HG03442 (cell line): ENCODE measurements at regions not wholly inside any gene's neighbourhood (a gene's known extent, or its start where the extent isn't known, plus 50 kb on each side); places are given as distances from the start of the nearest gene placed in this dataset.
"Not testable (repeated sequence)": the region's sequence is repeated elsewhere in the genome, so short reads cannot be mapped to it uniquely, and the experiment has no call there.

Experiments used
- ATAC-seq: cut with Tn5 transposase; IDR thresholded peaks from one replicate; pipeline ENCODE4 v1.9.1; 2021; ENCODE audit warnings: mild to moderate bottlenecking, moderate library complexity; ENCODE audit not compliant: unreplicated experiment

GRCh38 chr2:210730672-210731071 is 174.3 kb downstream of the CPS1 start:
- no peak for ATAC-seq

- not testable (repeated sequence) for ATAC-seq
These were observed 190.4 kb downstream of the CPS1 start for GRCh38 chr2:210746826-210747225.

DNA sequence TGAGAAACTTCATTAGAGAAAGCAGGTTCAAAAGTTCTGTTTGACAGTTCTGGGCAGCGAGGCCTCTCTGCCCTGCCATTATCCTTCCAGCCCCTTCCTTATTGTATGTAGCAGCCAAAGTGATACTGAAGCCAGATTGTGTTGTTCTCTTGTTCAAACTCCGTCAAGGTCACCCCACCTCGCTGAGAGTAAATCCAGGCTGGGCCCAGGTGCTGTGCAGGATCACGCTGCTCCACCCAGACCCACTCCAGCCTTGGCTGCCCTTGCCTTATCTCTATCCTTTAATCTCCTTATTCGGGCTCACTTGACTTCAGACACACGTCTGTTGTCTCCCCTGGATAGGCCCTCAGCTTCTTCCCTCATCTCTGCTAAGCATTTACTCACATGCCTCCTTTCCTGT is 196.1 kb downstream of the CPS1 start:
- ATAC-seq = no peak

GRCh38 chr2:210753386-210753785 is 197.0 kb downstream of the CPS1 start:
- no peak for ATAC-seq

DNA sequence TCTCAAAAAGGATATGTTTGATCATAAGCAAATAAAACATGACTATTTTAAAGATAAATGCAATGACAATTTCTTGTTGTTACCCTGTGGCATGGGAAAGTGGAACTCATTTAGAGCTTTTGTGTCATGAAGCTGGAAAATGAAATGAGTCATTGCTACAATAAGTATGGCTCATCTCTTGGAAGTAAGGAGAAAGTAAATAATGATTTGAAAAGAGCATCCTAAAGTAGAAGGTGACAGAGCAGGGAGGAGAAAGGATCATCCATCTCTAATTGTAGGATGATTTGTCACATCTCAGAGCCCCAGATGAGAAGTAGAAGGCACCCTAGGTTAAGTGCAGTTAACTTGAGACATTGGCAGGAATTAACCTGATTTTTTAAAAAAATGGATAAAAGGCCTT is 200.5 kb downstream of the CPS1 start:
- no peak for ATAC-seq

DNA sequence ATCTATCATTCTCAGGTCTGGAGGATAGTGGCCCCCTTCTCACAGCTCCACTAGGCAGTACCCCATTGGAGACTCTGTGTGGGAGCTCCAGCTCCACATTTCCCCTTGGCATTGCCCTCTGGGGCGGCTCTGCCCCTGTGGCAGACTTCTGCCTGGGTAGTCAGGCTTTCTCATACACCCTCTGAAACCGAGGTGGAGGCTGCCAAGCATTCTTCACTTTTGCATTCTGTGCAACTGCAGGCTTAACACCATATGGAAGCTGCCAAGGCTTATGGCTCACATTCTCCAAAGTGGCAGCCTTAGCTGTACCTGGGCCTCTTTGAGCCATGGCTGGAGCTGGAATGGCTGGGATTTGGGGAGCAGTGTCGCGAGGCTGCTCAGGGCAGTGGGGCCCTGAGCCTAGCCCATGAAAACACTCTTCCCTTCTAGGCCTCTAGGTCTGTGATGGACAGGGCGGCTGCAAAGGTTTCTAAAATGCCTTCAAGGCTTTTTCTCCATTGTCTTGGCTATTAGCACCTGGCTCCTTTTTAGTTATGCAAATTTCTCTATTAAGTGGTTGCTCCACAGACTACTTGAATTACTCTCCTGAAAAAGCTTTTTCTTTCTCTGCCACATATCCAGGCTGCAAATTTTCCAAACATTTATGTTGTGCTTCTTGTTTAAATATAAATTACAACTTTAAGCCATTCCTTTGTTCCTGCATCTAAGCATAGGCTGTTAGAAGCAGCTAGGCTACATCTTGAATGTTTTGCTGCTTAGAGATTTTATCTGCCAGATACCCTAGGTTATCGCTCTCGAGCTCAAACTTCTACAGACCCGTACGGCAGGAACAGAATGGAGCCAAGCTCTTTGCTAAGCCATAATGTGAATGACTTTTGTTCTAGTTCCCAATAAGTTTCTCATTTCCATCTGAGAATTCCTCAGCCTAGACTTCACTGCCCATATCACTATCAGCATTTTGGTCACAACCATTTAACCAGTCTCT is 206.5 kb downstream of the CPS1 start:
- no peak for ATAC-seq

DNA sequence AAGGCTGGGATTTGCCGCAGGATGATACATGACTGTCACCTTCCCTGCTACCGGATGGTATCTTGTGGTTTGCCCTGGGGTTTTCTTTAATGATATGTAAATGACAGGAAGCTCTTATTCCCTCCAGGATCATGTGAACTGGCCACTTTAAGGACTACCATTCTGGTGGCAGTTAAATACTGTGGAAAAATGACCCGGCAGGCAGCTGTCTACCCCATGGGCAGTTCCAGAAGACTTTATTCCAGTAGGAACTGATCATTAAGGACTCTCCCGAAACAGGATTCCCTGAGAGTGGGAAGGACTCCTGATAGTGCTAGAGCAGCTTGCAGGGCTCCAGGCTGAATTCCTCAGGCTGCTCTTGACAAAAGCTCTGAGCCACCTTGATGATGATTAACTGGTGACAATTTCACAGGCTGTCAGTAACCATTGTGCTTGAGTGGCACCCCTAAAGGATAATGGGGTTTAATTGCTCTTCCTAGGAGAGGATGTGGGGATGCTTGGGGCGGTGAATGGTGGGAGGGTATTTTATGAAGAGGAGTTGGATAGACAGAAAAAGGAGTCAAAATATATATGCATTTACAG is 212.0 kb downstream of the CPS1 start:
- no peak for ATAC-seq

GRCh38 chr2:210776756-210777155 is 220.4 kb downstream of the CPS1 start:
- no peak for ATAC-seq

- no peak for ATAC-seq
These were observed 225.8 kb downstream of the CPS1 start for GRCh38 chr2:210782222-210782621.

DNA sequence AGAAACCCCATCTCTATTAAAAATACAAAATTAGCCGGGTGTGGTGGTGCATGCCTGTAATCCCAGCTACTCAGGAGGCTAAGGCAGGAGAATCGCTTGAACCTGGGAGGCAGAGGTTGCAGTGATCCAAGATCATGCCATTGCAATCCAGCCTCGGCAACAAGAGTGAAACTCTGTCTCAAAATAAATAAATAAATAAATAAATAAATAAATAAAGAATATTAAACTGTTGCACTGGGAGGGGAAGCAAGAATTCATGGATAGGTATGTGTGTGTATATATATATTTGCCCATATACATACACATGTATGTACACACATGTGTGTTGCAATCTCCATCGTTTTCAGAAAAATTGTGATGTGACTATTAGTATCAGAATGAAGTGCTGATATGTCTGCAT is 231.4 kb downstream of the CPS1 start:
- not testable (repeated sequence) for ATAC-seq

- ATAC-seq = no peak
These were observed 235.6 kb downstream of the CPS1 start for GRCh38 chr2:210792000-210792399.

DNA sequence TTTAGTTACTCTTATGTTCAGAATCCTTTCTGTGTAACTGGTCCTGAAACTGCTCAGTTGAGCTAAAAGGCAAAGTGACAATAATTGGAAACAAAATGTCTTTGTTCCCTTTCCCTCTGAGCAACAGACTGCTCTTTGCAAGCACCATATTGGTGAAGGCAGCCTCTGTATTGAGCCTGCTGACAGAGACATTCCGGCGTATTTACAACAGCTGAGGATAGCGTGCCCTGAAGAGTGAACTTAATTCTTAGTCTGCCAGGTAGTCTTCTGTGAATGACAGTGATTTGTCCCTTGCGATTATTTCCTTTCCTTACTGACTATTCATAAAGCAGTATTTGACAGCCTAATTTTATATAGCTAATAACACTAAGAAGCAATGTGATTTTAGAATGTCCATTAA is 239.1 kb downstream of the CPS1 start:
- no peak for ATAC-seq

DNA sequence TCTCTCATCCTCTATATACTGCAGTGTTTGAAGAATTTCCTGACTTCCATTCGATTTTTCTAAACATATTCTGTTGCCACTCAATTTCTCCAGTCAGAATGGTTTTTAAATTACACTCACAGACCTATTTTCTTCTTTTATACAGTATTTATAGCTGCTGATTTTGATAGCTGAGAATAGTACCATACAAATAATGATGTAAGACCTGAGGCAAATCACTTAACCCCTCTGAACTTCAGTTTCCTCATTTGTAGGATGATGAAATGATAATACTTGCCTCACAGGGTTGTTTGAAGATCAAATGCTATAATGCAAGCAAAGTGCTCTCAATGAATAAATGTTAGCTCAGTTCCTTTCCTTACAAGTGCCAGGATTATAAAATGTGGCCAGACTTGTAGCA is 241.8 kb downstream of the CPS1 start:
- ATAC-seq = no peak

DNA sequence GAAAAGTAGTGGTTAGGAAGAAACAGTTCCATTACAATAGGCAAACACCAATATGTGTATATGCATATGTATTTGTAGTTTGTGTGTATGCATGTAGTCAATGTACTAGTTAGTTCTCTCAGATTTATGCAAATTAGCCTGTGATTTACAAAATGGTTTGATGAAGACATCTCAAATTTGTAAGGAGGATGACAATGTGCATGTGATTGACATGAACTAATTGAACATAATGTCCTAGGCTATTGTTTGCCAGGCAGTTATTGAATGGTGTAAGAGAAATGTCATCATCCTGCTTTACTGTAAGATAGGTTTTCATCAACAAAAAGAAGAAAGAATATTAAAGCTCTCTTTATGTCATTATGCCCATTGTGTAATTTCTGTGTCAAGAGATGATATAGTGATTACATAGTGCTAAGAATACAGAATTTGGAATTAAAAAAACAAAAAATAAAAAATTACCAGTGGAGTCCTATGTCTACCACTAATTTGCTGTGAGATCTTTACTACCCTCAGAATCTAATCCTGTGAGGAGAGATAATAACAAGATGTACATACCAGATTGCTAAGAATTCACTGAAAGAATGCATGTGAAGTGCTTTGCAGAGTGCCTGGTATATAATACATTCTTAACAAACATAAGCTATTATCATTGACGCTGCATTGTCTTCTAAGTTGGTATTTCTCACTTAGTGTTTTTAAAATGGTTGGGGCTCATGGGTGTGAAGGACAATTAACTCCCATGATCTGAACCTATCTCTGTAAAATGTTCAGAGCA is 258.0 kb downstream of the CPS1 start:
- no peak for ATAC-seq

- ATAC-seq = no peak
These were observed 260.4 kb downstream of the CPS1 start for GRCh38 chr2:210816769-210817168.

DNA sequence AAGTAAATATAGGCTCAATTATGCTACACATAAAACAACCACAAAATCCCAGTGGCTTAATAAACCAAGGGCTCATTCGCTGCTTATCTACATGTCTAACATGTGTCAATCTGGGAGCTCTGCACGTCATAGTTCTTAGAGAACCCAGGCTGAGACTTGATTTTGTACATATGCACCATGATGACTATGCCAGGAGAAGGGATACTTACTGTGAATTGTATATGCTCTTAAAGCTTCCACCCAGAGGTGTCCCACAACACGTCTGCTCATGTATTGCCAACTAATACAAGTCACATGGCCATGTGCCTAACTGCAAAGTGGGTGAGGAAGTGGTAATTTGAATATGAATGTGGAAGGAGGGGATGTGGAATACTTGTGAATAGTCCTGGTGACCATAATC is 262.1 kb downstream of the CPS1 start:
- no peak for ATAC-seq

DNA sequence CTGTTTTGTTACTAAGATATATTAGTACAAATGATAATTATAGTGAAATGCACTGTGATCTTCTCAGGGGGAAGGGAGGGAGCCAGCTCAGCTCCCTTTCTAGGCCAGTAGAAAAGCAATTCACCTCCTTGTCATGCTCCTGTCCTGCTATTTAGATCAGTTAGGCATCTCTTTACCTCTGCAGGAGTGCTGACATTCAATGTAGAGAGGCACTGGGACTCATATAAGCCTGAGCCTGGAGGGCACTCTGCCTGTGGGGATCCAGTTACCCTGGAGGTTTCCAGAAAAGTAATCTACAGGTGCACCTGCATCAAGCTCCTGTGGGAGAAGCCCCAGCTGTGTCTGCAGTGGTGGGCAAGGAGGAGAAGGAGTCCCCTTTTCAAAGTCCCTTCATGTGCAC is 277.0 kb downstream of the CPS1 start:
- no peak for ATAC-seq

DNA sequence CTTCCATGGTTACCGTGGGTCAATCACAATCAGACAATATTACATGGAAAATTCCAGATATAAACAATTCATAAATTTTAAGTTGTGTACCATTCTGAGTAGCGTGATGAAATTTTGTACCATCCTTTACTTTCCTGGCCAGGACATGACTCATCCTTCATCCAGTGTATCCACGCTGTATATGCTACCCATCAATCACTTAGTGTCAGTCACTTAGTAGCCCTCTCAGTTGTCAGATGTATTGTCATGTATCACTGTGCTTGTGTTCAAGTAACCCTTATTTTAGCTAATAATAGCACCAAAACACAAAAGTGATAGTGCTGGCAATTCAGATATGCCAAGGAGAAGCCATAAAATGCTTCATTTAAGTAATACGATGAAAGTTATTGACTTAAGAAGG is 282.6 kb downstream of the CPS1 start:
- no peak for ATAC-seq

DNA sequence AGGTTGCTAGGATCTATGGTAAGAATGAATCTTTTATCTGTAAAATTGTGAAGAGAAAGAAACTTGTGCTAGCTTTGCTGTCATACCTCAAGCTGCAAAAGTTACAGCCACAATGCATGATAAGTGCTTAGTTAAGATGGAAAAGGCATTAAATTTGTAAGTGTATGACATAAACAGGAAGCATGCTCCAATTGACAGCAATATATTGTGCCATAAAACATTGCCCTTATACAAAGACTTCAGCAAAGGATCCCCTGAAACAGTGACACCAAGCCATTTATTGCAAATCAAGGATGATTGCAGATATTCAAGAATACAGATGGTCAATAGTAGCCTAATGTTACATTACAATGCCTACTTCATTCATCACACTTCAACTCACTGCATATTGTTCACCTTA is 283.1 kb downstream of the CPS1 start:
- ATAC-seq = no peak

- ATAC-seq = no peak
These were observed 286.5 kb downstream of the CPS1 start for GRCh38 chr2:210842896-210843295.

DNA sequence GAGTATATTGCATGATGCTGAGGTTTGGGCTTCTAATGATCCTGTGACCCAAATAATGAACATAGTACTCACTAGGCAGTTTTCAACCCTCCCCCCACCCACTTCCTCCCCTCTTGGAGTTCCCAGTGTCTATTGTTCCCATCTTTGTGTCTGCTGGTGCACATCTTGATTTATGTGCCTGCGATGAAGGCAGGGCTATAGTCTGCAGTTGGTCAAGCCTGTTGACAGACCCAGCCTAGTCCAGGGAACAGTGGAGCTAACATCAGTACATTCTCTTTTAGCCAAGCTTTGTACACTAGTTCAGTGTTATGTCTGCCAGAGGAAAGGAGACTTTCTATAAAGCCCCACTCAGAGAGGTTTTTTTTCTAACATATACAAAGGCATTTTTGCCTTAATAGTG is 287.6 kb downstream of the CPS1 start:
- ATAC-seq = no peak

DNA sequence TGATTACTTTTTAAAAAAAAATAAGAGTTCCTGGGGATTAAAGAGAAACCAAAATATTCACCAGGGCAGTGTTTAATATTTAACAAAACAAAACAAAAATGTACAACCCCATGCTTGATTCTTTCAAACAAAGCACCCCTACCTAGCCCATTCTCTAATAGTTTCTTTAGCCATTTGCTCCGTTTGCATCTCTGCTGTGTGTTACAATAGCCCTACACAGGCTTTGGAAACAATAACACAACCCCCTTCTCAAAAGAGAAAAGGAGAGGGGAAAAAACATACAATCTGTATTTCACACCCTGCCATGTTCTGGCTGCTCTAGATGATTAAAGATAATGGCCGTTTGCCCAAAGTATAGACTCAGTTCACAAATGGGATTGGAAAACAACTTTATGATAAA is 302.9 kb downstream of the CPS1 start:
- no peak for ATAC-seq
